ENCODE measurements at regions not wholly inside any gene's neighbourhood (a gene's known extent, or its start where the extent isn't known, plus 50 kb on each side); places are given as distances from the start of the nearest gene placed in this dataset.

DNA sequence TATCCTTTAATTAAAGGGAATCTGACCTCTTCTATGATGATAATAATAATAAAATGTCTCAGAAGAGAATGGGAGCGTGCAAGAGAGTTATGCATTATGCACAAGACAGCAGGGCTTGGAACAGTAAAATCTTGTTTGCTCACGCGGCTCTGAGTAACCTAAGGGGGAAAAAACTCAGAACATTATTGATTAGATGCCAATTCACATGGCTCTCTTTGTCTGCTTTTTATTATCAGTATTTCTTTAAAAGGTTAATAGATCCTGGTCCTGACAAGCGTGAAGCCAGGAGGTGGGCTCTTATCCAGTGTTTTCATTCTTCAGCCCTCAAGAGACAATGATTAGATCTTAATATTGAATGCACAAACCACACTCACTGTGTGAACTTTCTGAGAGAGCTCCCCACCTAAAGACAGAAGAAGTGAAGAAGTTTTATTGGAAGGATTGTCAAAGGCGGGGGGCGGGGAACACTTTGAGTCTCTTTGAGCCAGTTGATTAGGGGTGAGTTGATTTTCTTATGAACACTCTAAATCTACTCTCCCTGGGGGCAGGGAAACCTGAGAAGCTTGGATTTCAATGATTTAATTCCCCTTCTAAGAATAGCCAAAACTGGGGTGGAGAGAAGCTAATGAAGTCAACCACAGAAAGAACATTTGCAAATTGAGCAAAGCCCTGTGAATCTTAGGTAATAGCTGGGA lies 127.5 kb upstream of the CTAGE1 start:
- no peak for DNase-seq

GRCh38 chr18:22546905-22547570 lies 129.3 kb upstream of the CTAGE1 start:
- DNase-seq = no peak

- DNase-seq = no peak
These were observed 130.3 kb upstream of the CTAGE1 start for GRCh38 chr18:22547807-22548561.

DNA sequence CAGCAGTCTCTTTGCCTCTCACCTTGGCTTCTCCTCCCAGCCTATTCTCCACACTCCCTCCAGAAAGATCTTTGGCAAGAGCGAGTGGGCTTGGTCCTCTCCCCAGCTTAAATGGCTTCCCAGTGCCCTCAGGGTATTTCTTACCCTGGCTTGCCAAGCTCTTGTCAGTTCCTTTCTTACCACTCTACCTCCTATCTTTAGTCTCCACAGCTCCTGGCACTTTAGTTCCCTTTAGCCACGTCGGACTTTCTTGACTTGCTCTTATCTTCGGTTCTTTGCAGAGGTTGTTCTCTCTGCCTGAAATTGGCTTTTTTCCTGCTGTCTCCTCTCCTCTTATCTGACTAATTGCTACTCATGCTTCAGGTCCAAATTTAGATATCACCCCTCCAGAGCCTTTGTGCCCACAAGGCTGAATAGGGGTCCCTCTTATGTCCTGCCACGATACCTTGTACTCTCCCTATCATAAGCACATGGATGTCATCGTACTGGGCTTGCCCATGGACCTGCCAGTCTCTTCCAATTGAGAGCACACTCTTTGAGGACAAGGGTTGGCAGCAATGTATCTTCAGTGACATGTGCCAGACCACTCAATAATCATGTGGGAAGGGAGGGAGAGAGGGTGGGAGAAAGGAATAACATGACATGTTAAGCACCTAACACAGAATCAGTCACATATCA lies 131.7 kb upstream of the CTAGE1 start:
- no peak for DNase-seq

DNA sequence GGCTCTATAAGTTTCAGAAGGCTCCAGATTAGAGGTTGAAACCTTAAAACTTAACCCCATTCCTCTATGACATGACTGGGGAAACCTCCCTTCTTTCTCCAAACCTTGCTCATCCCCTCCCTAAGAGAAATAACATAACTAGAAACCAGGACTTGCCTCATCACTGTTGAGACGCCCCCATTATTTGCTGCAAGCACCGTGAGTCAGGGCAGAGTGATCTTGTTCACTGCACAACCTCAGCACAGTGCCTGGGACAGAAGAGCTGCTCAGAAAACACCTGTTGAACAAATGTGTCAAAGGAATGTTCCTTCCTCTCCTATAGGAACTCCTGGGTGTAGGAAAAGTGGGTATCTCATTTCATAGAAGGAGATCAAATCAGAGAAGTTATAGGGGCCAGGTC lies 132.7 kb upstream of the CTAGE1 start:
- peak; percentile 21 for DNase-seq

DNA sequence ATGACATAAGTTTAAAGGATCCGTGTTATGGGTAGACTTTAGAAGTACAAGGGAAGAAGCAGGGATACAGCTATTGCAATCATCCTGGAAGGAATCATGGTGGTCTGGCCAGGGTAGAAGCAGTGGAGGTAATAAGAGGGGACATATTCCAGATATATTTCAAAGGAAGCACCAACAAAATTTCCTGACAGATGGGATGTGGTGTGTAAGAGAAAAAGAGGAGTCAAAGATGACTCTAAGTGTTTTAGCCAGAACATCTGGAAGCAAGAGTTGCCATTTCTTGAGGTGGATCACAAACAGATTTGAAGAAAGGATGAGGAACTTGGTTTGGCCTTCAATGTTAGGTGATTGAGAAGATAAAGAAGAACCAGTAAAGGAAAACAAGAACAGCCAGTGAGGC lies 133.1 kb upstream of the CTAGE1 start:
- DNase-seq = no peak

- DNase-seq = peak; percentile 93
These were observed 133.9 kb upstream of the CTAGE1 start for GRCh38 chr18:22551536-22552151.

DNA sequence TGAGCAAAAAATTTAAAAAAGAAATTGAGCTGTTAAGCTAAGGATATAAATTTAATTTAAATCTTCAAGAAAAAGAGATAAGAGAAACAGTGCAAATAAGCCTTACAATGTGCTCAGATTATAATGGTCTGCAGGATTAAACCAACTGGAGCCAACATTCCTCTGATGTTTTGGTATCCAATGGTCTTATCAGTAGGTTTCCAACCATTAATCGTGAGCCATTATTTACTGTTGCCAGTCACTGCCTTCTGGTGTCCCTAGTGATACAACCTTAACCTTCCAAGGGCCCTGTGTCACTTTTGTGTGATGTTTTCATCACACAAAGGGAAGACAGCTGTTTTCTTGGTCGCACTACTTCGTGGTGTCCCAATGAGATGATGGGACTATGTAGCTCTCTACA lies 134.5 kb upstream of the CTAGE1 start:
- no peak for DNase-seq

GRCh38 chr18:22552899-22553460 lies 135.3 kb upstream of the CTAGE1 start:
- no peak for DNase-seq

- DNase-seq = no peak
These were observed 138.8 kb upstream of the CTAGE1 start for GRCh38 chr18:22556222-22557167.

DNA sequence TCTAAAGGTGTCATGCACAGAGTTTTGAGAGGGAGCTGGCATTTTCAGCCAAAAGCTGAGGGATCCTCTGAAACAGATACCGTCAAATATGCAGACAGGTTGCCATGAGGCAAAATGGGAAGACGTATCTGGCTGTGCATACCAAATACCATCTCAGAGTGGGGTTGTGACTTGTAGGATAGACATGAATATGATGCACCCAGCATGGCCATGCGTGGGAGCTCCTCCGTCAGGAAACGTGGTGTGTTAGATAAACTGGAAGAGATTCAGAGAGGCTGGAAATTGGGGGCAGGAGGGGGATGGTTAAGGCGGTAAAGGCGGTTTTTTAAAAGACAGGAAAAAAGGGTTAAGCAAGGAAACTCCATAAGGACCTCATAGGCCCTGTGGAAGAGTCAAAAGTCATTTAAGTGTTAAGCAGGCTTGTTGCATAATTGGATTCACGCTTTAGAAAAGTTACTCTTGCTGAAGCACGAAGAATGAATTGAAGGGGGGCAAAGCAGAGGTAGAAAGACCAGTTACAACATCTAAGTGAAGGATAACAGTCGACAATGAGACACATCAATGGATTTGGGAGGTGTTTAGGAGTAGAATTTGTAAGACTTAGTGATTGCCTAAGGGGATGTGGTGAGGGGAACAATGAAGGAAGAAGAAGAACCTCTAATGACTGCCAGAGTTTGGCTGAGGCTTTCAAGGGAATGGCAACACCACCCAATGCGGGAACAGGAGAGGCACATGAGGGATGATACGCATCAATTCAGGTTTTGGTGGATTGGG lies 139.6 kb upstream of the CTAGE1 start:
- no peak for DNase-seq

DNA sequence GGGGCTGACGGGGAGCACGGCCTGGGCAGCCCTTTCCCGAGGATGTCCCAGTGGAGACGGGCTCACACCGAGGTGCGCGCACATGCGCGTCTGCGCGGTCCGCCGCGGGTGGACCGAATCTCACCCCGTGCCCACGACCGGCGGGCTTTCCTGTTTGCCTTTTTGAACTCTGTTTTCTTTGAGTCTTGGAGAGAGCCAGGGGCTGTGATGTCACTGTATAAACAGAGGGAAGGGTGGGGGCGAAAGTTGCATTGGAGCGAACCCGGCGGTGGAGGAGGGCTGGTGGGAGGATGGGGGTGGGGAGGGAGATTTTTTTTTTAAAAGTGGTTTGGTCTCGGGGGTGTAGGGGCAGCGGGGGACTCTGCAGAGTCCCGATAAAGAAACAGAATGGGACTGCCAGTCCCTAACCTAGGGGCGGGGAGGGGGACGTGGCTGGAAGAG lies 141.2 kb upstream of the CTAGE1 start:
- DNase-seq = no peak

GRCh38 chr18:22559414-22560274 lies 141.9 kb upstream of the CTAGE1 start:
- DNase-seq = peak; percentile 52

GRCh38 chr18:22560275-22560610 lies 142.5 kb upstream of the CTAGE1 start:
- no peak for DNase-seq

DNA sequence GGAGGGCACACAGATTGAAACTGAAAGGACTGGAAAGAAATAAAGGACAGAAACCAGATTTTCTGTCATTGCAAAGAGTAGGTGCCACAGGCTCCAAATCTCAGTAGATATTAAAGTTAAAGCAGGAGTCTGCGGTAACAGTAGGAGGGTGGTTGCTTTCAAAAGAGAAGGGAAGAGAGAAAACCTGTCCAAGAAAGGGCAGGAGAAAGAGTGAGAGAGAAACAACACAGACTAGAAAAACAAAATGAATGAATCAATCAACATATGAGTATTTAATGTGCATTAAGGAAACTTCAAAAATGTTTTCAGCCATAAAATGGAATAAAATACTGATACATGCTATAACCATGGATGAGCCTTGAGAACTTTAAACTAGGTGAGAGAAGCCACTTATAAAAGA lies 143.1 kb upstream of the CTAGE1 start:
- no peak for DNase-seq

GRCh38 chr18:22563164-22563583 lies 145.5 kb upstream of the CTAGE1 start:
- DNase-seq = peak; percentile 86

DNA sequence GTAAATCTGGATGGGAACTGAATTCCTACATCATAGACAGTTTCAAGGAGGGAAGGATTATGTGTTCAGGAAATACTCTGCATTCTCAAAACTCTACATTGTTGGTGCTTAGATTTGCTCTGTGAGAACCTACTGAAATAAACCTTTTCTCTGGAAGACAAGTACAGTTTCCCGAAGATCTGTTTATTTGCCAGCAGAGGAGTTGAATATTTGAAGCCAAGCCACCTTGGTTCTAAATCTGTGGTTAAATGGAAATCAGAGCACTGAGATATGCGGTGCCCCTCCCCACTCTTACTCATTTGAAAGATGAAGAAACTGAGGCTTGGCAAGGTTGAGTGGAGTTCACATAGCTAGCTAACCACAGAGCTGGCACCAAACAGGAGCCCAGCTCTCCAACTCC lies 146.3 kb upstream of the CTAGE1 start:
- DNase-seq = no peak

DNA sequence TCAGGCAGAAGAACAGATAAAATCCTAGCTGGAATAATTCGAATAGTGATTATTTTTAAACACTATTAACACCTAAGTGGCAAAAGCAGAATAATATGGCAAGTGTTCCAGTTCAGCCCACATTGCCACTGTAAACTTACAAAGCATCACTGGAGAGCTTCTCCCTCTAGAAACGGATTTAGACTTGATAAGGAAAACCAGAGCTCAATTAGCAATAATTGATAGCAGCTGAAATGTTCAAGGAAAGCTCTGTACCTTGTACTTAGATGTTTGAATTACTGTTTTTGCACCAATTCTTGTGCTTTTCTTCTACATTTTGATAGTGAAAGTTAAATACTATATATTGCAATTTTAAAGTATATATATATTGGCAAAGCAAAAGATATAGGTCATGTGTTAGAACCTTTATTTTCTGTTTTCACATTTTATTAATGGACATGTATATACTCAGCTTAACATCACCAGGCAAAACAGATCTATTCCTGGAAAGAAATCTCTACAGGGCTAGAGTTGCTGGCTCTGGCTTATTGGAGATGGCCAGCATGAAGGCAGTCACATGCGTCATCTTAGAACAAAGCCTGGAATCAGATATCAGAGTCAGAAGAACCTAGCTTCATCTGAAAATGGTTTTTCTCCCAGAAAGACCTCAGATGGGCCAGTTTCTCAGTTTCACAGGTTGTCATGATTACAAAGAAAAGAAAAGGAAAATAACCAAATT lies 149.1 kb upstream of the CTAGE1 start:
- DNase-seq = no peak

DNA sequence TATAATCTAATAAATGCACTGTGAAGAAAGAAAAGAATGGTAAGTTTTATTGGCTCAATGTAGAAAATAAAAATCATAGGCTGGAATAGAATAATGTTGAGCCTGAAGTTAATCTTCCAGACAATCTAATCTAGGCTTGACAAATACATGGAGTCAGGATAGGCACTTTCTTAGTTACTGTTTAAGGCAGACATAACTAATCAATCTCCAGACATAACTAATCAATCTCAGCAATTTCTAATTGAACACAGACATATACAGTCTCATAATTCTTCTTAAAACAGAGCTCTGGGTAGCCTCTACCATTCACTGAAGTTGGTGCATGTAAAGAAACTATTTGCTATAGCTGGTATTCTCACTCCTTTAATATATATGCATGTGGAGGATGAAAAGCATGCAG lies 150.1 kb upstream of the CTAGE1 start:
- no peak for DNase-seq

Data from HCEC 1CT (cell line).